ENCODE measurements at regions not wholly inside any gene's neighbourhood (a gene's known extent, or its start where the extent isn't known, plus 50 kb on each side); places are given as distances from the start of the nearest gene placed in this dataset.

DNA sequence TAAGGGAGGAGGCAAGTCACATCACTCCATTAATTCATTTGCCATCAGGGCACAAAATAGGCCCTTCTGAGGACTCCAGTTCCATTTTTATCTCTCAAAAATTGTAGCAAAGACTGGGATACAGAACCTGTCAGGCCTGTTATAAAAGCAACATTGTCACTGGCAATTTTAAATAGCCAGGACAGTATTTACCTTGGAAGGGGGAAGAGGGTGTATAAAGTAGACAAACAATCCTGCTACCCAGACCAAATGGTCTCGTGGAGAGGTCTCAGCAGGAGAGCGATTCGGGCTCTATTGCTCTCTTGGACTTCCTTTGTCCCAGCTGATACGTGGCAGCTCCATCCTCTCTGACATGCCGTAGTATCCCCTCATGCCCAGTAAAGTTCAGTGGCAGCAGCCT is 740.3 kb upstream of the HS6ST1 start:
- Histone ChIP-seq H3K27me3 (no peaks in the 10 kb centered on the region), H3K4me3 (no peak overlapping the region), H3K4me1 (no peaks in the 10 kb centered on the region), H3K36me3 (replicated peaks in 1 of 2; ENCODE audit: insufficient read depth in 1 of 2, low read depth in 2 of 2) (no peaks in the 10 kb centered on the region), H3K9me3 (no peaks in the 10 kb centered on the region), H3K27ac (no peak overlapping the region)
- DNase-seq (no peak), ATAC-seq (no peak)
- TF ChIP-seq, protein P1, sequence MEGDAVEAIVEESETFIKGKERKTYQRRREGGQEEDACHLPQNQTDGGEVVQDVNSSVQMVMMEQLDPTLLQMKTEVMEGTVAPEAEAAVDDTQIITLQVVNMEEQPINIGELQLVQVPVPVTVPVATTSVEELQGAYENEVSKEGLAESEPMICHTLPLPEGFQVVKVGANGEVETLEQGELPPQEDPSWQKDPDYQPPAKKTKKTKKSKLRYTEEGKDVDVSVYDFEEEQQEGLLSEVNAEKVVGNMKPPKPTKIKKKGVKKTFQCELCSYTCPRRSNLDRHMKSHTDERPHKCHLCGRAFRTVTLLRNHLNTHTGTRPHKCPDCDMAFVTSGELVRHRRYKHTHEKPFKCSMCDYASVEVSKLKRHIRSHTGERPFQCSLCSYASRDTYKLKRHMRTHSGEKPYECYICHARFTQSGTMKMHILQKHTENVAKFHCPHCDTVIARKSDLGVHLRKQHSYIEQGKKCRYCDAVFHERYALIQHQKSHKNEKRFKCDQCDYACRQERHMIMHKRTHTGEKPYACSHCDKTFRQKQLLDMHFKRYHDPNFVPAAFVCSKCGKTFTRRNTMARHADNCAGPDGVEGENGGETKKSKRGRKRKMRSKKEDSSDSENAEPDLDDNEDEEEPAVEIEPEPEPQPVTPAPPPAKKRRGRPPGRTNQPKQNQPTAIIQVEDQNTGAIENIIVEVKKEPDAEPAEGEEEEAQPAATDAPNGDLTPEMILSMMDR (IDR thresholded peaks at IDR 0.05), result no peak
- TF ChIP-seq POLR2A (IDR thresholded peaks at IDR 0.05), result no peak
- intact Hi-C loops (cut with DNase I), result no loop called here
- WGBS, 2 donors, result 73 to 74% methylated on average over 5 of the region's 5 CpGs

DNA sequence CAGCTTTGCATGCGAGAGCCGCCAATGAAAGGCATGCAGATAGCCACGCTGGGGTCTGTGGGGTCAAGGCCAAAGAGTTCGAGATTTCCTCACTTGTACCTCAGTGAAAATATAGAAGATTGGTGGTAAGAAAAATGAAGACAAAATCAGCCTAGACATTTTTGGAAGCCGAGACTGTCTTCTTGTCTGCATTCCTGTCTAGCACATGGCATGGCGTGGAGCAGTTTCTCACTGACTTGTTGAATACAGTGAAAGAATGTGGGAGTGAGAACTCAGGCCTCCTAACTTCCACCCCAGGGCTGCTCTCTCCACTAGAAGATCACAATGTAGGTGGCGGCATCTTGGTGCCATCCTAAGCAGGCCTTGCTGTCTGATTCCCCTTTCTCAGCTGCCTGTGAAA is 740.8 kb upstream of the HS6ST1 start:
- no peaks in the 10 kb centered on the region for H3K4me1 ChIP-seq
- H3K36me3 ChIP-seq (replicated peaks in 1 of 2; ENCODE audit: insufficient read depth in 1 of 2, low read depth in 2 of 2), result no peaks in the 10 kb centered on the region
- 88 to 93% methylated on average over 7 of the region's 7 CpGs for WGBS, 2 donors
- no peaks in the 10 kb centered on the region for H3K27me3 ChIP-seq
- no peaks in the 10 kb centered on the region for H3K9me3 ChIP-seq
- H3K27ac ChIP-seq, result no peak overlapping the region
- H3K4me3 ChIP-seq, result no peak overlapping the region
- TF ChIP-seq, protein P1 (IDR thresholded peaks at IDR 0.05), result no peak
- no peak for TF ChIP-seq POLR2A (IDR thresholded peaks at IDR 0.05)
- intact Hi-C loops (cut with DNase I), result no loop called here
- no peak for DNase-seq
- ATAC-seq, result no peak

- Histone ChIP-seq H3K27ac (no peak overlapping the region), H3K27me3 (no peaks in the 10 kb centered on the region), H3K4me1 (no peaks in the 10 kb centered on the region), H3K36me3 (replicated peaks in 1 of 2; ENCODE audit: insufficient read depth in 1 of 2, low read depth in 2 of 2) (no peaks in the 10 kb centered on the region), H3K4me3 (no peak overlapping the region), H3K9me3 (no peaks in the 10 kb centered on the region)
- DNase-seq, result no peak
- intact Hi-C loops (cut with DNase I), result no loop called here
- no peak for TF ChIP-seq POLR2A (IDR thresholded peaks at IDR 0.05)
- TF ChIP-seq, protein P1 (IDR thresholded peaks at IDR 0.05), result no peak
- 71 to 83% methylated on average over 5 of the region's 5 CpGs for WGBS, 2 donors
- ATAC-seq, result no peak
Measured at GRCh38 chr2:129061069-129061768, 742.6 kb upstream of the HS6ST1 start.

- TF ChIP-seq, protein P1 (IDR thresholded peaks at IDR 0.05), result no peak
- TF ChIP-seq POLR2A (IDR thresholded peaks at IDR 0.05), result no peak
- 94 to 100% methylated on average over 1 of the region's 1 CpG for WGBS, 2 donors
Measured at GRCh38 chr2:129061769-129062121, 743.1 kb upstream of the HS6ST1 start.

More at GRCh38 chr2:129061769-129062121, 743.1 kb upstream of the HS6ST1 start:
- H3K27ac ChIP-seq, result no peak overlapping the region
- H3K4me3 ChIP-seq, result no peak overlapping the region
- H3K9me3 ChIP-seq, result no peaks in the 10 kb centered on the region
- no peaks in the 10 kb centered on the region for H3K36me3 ChIP-seq (replicated peaks in 1 of 2; ENCODE audit: insufficient read depth in 1 of 2, low read depth in 2 of 2)
- intact Hi-C loops (cut with DNase I), result no loop called here
- DNase-seq, result no peak
- H3K4me1 ChIP-seq, result no peaks in the 10 kb centered on the region
- ATAC-seq, result no peak
- no peaks in the 10 kb centered on the region for H3K27me3 ChIP-seq
